GM19238 (cell line): ENCODE measurements at regions not wholly inside any gene's neighbourhood (a gene's known extent, or its start where the extent isn't known, plus 50 kb on each side); places are given as distances from the start of the nearest gene placed in this dataset.

Experiments used
- DNase-seq: peaks from one replicate; pipeline ENCODE4 v3.0.0; 2011; ENCODE audit warnings: low spot score; ENCODE audit not compliant: insufficient read length

GRCh38 chr7:20021831-20022230, 195.4 kb downstream of the MACC1 start:
- no peak for DNase-seq

- DNase-seq, result no peak
These were observed 196.1 kb downstream of the MACC1 start for GRCh38 chr7:20021066-20021465.

GRCh38 chr7:20019757-20020432, 197.3 kb downstream of the MACC1 start:
- DNase-seq, result no peak

- no peak for DNase-seq
These were observed 200.5 kb downstream of the MACC1 start for GRCh38 chr7:20016669-20017068.

- no peak for DNase-seq
These were observed 203.6 kb downstream of the MACC1 start for GRCh38 chr7:20013536-20013935.

GRCh38 chr7:20012100-20012499, 205.1 kb downstream of the MACC1 start:
- no peak for DNase-seq

GRCh38 chr7:20010877-20011276, 206.3 kb downstream of the MACC1 start:
- DNase-seq, result no peak

- no peak for DNase-seq
These were observed 209.7 kb downstream of the MACC1 start for GRCh38 chr7:20007510-20007909.

GRCh38 chr7:20005081-20005480, 212.1 kb downstream of the MACC1 start:
- no peak for DNase-seq

- DNase-seq, result no peak
These were observed 217.5 kb downstream of the MACC1 start for GRCh38 chr7:19999681-20000080.

GRCh38 chr7:19991936-19992335, 218.5 kb upstream of the TMEM196 start:
- DNase-seq, result no peak

- DNase-seq, result no peak
These were observed 216.5 kb upstream of the TMEM196 start for GRCh38 chr7:19989906-19990305.

GRCh38 chr7:19988860-19989259, 215.4 kb upstream of the TMEM196 start:
- DNase-seq, result no peak

GRCh38 chr7:19984231-19984632, 210.8 kb upstream of the TMEM196 start:
- no peak for DNase-seq

GRCh38 chr7:19982841-19983835, 209.7 kb upstream of the TMEM196 start:
- no peak for DNase-seq

GRCh38 chr7:19973581-19973980, 200.2 kb upstream of the TMEM196 start:
- no peak for DNase-seq

- DNase-seq, result no peak
These were observed 199.5 kb upstream of the TMEM196 start for GRCh38 chr7:19972876-19973275.

- DNase-seq, result no peak
These were observed 198.5 kb upstream of the TMEM196 start for GRCh38 chr7:19971956-19972355.

GRCh38 chr7:19970514-19970913, 197.1 kb upstream of the TMEM196 start:
- no peak for DNase-seq

- DNase-seq, result no peak
These were observed 196.6 kb upstream of the TMEM196 start for GRCh38 chr7:19969859-19970493.

GRCh38 chr7:19964246-19964645, 190.8 kb upstream of the TMEM196 start:
- DNase-seq, result no peak

GRCh38 chr7:19963695-19964094, 190.3 kb upstream of the TMEM196 start:
- no peak for DNase-seq
